ENCODE measurements at regions not wholly inside any gene's neighbourhood (a gene's known extent, or its start where the extent isn't known, plus 50 kb on each side); places are given as distances from the start of the nearest gene placed in this dataset.

DNA sequence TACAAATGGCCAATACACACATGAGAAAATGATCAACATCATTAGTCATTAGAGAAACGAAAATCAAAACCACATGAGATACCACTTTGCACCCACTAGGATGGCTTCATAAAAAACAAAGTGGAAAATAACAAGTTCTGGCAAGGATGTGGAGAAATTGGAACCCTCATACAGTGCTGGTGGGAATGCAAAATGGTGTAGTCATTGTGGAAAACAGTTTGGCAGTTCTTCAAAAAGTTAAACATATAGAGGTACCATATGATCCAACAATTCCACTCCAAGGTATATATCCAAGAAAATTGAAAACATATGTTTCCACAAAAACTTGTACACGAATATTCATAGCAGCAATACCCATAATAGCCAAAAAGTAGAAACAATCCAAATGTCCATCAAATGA is 231.6 kb upstream of the CSF3R start:
- Histone ChIP-seq H3K27ac (no peak overlapping the region), H3K9me3 (no peaks in the 10 kb centered on the region), H3K4me3 (no peak overlapping the region), H3K4me1 (no peaks in the 10 kb centered on the region), H3K36me3 (no peaks in the 10 kb centered on the region), H3K27me3 (peaks cover 2 to 62% (median 31%) of the 10 kb centered on the region in 9 donors)
- DNase-seq (no peak), ATAC-seq (no peak)
- intact Hi-C loops (cut with DNase I): no loop called here
- WGBS, 4 donors: 44 to 51% (median 47%) methylated on average over 2 of the region's 2 CpGs
- TF ChIP-seq POLR2A (IDR thresholded peaks at IDR 0.05) (no peak), CTCF (IDR thresholded peaks at IDR 0.05) (no peak)

- intact Hi-C loops (cut with DNase I): no loop called here
- WGBS, 4 donors: 9 to 23% (median 11%) methylated on average over 2 of the region's 2 CpGs
- no peaks in the 10 kb centered on the region for H3K4me1 ChIP-seq
- H3K4me3 ChIP-seq: no peak overlapping the region
- H3K27ac ChIP-seq: no peak overlapping the region
- H3K9me3 ChIP-seq: no peaks in the 10 kb centered on the region
- no peak for TF ChIP-seq CTCF (IDR thresholded peaks at IDR 0.05)
- no peak for TF ChIP-seq POLR2A (IDR thresholded peaks at IDR 0.05)
- no peaks in the 10 kb centered on the region for H3K36me3 ChIP-seq
- no peak for ATAC-seq
- DNase-seq: no peak
- peaks cover 2 to 73% (median 39%) of the 10 kb centered on the region in 9 donors for H3K27me3 ChIP-seq
Measured at GRCh38 chr1:36711480-36711879, 228.8 kb upstream of the CSF3R start.

GRCh38 chr1:36710951-36711350 is 228.2 kb upstream of the CSF3R start:
- DNase-seq: no peak
- Histone ChIP-seq H3K27ac (no peak overlapping the region), H3K36me3 (no peaks in the 10 kb centered on the region), H3K4me1 (no peaks in the 10 kb centered on the region), H3K9me3 (no peaks in the 10 kb centered on the region), H3K27me3 (peaks cover 3 to 78% (median 39%) of the 10 kb centered on the region in 9 donors), H3K4me3 (no peak overlapping the region)
- intact Hi-C loops (cut with DNase I): no loop called here
- no peak for ATAC-seq
- 8 to 15% (median 11%) methylated on average over 5 of the region's 5 CpGs for WGBS, 4 donors
- TF ChIP-seq CTCF (IDR thresholded peaks at IDR 0.05): no peak

- no peak for ATAC-seq
- Histone ChIP-seq H3K4me1 (no peaks in the 10 kb centered on the region), H3K27ac (no peak overlapping the region), H3K4me3 (no peak overlapping the region), H3K36me3 (no peaks in the 10 kb centered on the region), H3K27me3 (peaks cover 5 to 87% (median 39%) of the 10 kb centered on the region in 9 donors), H3K9me3 (no peaks in the 10 kb centered on the region)
- DNase-seq: no peak
- 47 to 56% (median 48%) methylated on average over 11 to 17 of the region's 17 CpGs for WGBS, 4 donors
- intact Hi-C loops (cut with DNase I): loop anchor here in 1 of 10 donors (10.0 kb wide), 1 partner anchor 325 kb away; the partner anchor contains the start of gene GRIK3
- no peak for TF ChIP-seq POLR2A (IDR thresholded peaks at IDR 0.05)
- TF ChIP-seq CTCF (IDR thresholded peaks at IDR 0.05): no peak
Measured at GRCh38 chr1:36709869-36710481, 227.3 kb upstream of the CSF3R start.

All from heart left ventricle (tissue), 16 donors.